ENCODE measurements at regions not wholly inside any gene's neighbourhood (a gene's known extent, or its start where the extent isn't known, plus 50 kb on each side); places are given as distances from the start of the nearest gene placed in this dataset.

DNA sequence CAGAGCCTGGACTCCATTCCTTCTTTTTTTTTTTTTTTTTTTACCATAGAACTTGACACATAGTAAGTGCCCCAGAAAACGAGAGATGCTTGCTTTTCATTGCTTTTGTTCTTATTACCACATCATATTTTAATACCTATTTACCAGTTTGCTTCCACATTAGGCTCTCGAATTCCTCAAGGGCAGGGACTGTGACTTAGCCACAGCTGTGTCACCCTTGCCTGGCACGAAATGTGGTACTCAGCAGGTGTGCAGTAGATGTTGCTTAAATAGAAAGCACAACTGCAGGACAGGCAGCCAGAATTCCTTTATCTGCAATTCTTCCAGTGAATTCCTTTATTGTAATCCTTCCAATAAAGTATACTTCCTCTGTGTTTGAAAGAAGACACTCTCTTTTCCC lies 393.0 kb downstream of the HAPSTR1 start:
- no peaks in the 10 kb centered on the region for H3K27me3 ChIP-seq (ENCODE audit: insufficient read depth, low read length)
- H3K4me1 ChIP-seq (ENCODE audit: insufficient read depth, low read length): no peaks in the 10 kb centered on the region
- intact Hi-C loops (cut with micrococcal nuclease): no loop called here
- H3K4me3 ChIP-seq (ENCODE audit: low read length in 2 of 2): no peak overlapping the region
- CTCF ChIA-PET (ENCODE audit: partially characterized antibody): no interaction called here
- H3K4me3 Mint-ChIP-seq: no peak overlapping the region
- H3K27me3 Mint-ChIP-seq: peaks cover 0 to 1% of the 10 kb centered on the region in 2 donors
- H3K27ac Mint-ChIP-seq: no peak overlapping the region
- no peak for DNase-seq
- H3K27ac ChIP-seq (ENCODE audit: low read depth, low read length): no peak overlapping the region
- no peaks in the 10 kb centered on the region for H3K36me3 Mint-ChIP-seq
- no peaks in the 10 kb centered on the region for H3K4me1 Mint-ChIP-seq
- no peaks in the 10 kb centered on the region for H3K9me3 ChIP-seq (ENCODE audit: control insufficient read depth in 1 of 2, low read length in 2 of 2)
- peaks cover 0 to 8% (median 2%) of the 10 kb centered on the region in 8 donors for H3K9me3 Mint-ChIP-seq
- no peaks in the 10 kb centered on the region for H3K36me3 ChIP-seq (ENCODE audit: insufficient read depth, low read length)
- POLR2A ChIA-PET (ENCODE audit: partially characterized antibody): no interaction called here

DNA sequence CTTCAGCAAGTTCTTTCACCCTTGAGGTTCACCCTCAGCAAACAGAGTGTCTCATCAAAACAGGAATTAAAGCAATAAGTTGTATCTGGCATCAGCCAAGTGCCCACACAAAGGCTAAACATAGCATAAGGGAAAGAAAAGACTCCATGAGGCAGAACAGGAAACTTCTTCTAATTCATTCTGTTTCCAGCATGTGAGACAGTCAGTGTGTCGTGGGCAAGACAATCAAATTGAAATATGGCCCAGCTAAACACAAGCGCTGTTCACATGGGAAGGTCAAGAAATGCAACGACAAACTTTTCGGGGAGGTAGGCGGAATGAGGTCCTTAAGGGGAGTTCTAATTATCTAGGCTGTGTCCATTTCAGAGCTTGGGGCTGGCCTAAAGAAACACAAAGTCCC lies 393.4 kb downstream of the HAPSTR1 start:
- Histone ChIP-seq H3K4me3 (ENCODE audit: low read length in 2 of 2) (no peak overlapping the region), H3K27ac (ENCODE audit: low read depth, low read length) (no peak overlapping the region), H3K27me3 (ENCODE audit: insufficient read depth, low read length) (no peaks in the 10 kb centered on the region), H3K4me1 (ENCODE audit: insufficient read depth, low read length) (no peaks in the 10 kb centered on the region), H3K36me3 (ENCODE audit: insufficient read depth, low read length) (no peaks in the 10 kb centered on the region), H3K9me3 (ENCODE audit: control insufficient read depth in 1 of 2, low read length in 2 of 2) (no peaks in the 10 kb centered on the region)
- H3K4me3 Mint-ChIP-seq: no peak overlapping the region
- H3K27ac Mint-ChIP-seq: no peak overlapping the region
- ChIA-PET CTCF (ENCODE audit: partially characterized antibody) (no interaction called here), POLR2A (ENCODE audit: partially characterized antibody) (no interaction called here)
- no peak for DNase-seq
- peaks cover 0 to 1% of the 10 kb centered on the region in 2 donors for H3K27me3 Mint-ChIP-seq
- H3K4me1 Mint-ChIP-seq: no peaks in the 10 kb centered on the region
- no peaks in the 10 kb centered on the region for H3K36me3 Mint-ChIP-seq
- peaks cover 0 to 8% (median 2%) of the 10 kb centered on the region in 8 donors for H3K9me3 Mint-ChIP-seq
- intact Hi-C loops (cut with micrococcal nuclease): no loop called here

GRCh38 chr16:9489835-9490467 lies 398.5 kb downstream of the HAPSTR1 start:
- no peaks in the 10 kb centered on the region for H3K4me1 Mint-ChIP-seq
- Histone ChIP-seq H3K4me1 (ENCODE audit: insufficient read depth, low read length) (no peaks in the 10 kb centered on the region), H3K27me3 (ENCODE audit: insufficient read depth, low read length) (no peaks in the 10 kb centered on the region), H3K27ac (ENCODE audit: low read depth, low read length) (no peak overlapping the region), H3K36me3 (ENCODE audit: insufficient read depth, low read length) (no peaks in the 10 kb centered on the region), H3K4me3 (ENCODE audit: low read length in 2 of 2) (no peak overlapping the region), H3K9me3 (ENCODE audit: control insufficient read depth in 1 of 2, low read length in 2 of 2) (no peaks in the 10 kb centered on the region)
- ChIA-PET CTCF (ENCODE audit: partially characterized antibody) (no interaction called here), POLR2A (ENCODE audit: partially characterized antibody) (no interaction called here)
- DNase-seq: no peak
- intact Hi-C loops (cut with micrococcal nuclease): no loop called here
- no peak overlapping the region for H3K27ac Mint-ChIP-seq
- no peak overlapping the region for H3K4me3 Mint-ChIP-seq
- H3K9me3 Mint-ChIP-seq: peaks cover 0 to 15% (median 4%) of the 10 kb centered on the region in 8 donors
- no peaks in the 10 kb centered on the region for H3K27me3 Mint-ChIP-seq
- no peaks in the 10 kb centered on the region for H3K36me3 Mint-ChIP-seq

DNA sequence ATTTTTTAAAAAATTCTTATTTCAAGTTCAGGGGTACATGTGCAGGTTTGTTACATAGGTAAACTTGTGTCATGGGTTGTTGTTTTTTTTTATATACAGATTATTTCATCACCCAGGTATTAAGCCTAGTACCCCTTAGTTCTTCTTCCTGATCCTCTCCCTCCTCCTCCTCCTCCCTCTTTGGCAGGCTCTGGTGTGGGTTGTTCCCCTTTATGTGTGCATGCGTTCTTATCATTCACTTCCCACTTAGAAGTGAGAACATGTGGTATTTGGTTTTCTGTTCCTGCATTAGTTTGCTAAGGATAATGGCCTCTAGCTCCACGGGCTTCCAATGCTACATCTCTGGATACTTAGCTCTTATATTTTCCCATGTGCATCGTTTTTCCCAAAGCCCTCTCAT lies 404.4 kb downstream of the HAPSTR1 start:
- H3K4me3 Mint-ChIP-seq: no peak overlapping the region
- peaks cover 0 to 2% of the 10 kb centered on the region in 2 donors for H3K27me3 Mint-ChIP-seq
- POLR2A ChIA-PET (ENCODE audit: partially characterized antibody): no interaction called here
- no peak overlapping the region for H3K27ac Mint-ChIP-seq
- CTCF ChIA-PET (ENCODE audit: partially characterized antibody): interaction anchor here (1.0 kb wide), 1 partner anchor 9 kb away, joined by 3 read pairs; no protein-coding TSS in a partner anchor
- H3K36me3 Mint-ChIP-seq: no peaks in the 10 kb centered on the region
- H3K9me3 ChIP-seq (ENCODE audit: control insufficient read depth in 1 of 2, low read length in 2 of 2): no peaks in the 10 kb centered on the region
- intact Hi-C loops (cut with micrococcal nuclease): no loop called here
- H3K27me3 ChIP-seq (ENCODE audit: insufficient read depth, low read length): no peaks in the 10 kb centered on the region
- no peak for DNase-seq
- H3K4me3 ChIP-seq (ENCODE audit: low read length in 2 of 2): no peak overlapping the region
- no peaks in the 10 kb centered on the region for H3K4me1 ChIP-seq (ENCODE audit: insufficient read depth, low read length)
- peaks cover 0 to 14% (median 4%) of the 10 kb centered on the region in 8 donors for H3K9me3 Mint-ChIP-seq
- no peaks in the 10 kb centered on the region for H3K36me3 ChIP-seq (ENCODE audit: insufficient read depth, low read length)
- H3K27ac ChIP-seq (ENCODE audit: low read depth, low read length): no peak overlapping the region
- no peaks in the 10 kb centered on the region for H3K4me1 Mint-ChIP-seq

GRCh38 chr16:9497750-9498149 lies 406.3 kb downstream of the HAPSTR1 start:
- Mint-ChIP-seq H3K36me3 (no peaks in the 10 kb centered on the region), H3K9me3 (peaks cover 0 to 12% (median under 1%) of the 10 kb centered on the region in 8 donors), H3K27ac (no peak overlapping the region), H3K4me3 (no peak overlapping the region), H3K4me1 (no peaks in the 10 kb centered on the region), H3K27me3 (peaks cover 0 to 3% of the 10 kb centered on the region in 2 donors)
- Histone ChIP-seq H3K27ac (ENCODE audit: low read depth, low read length) (no peak overlapping the region), H3K9me3 (ENCODE audit: control insufficient read depth in 1 of 2, low read length in 2 of 2) (no peaks in the 10 kb centered on the region), H3K27me3 (ENCODE audit: insufficient read depth, low read length) (no peaks in the 10 kb centered on the region), H3K4me3 (ENCODE audit: low read length in 2 of 2) (no peak overlapping the region), H3K4me1 (ENCODE audit: insufficient read depth, low read length) (no peaks in the 10 kb centered on the region), H3K36me3 (ENCODE audit: insufficient read depth, low read length) (no peaks in the 10 kb centered on the region)
- DNase-seq: no peak
- intact Hi-C loops (cut with micrococcal nuclease): no loop called here
- ChIA-PET CTCF (ENCODE audit: partially characterized antibody) (no interaction called here), POLR2A (ENCODE audit: partially characterized antibody) (no interaction called here)

- CTCF ChIA-PET (ENCODE audit: partially characterized antibody): no interaction called here
- H3K4me1 ChIP-seq (ENCODE audit: insufficient read depth, low read length): no peaks in the 10 kb centered on the region
- Mint-ChIP-seq H3K27me3 (peaks cover 0 to 3% of the 10 kb centered on the region in 2 donors), H3K4me1 (no peaks in the 10 kb centered on the region), H3K9me3 (peaks cover 0 to 11% (median under 1%) of the 10 kb centered on the region in 8 donors), H3K27ac (no peak overlapping the region), H3K4me3 (no peak overlapping the region), H3K36me3 (no peaks in the 10 kb centered on the region)
- POLR2A ChIA-PET (ENCODE audit: partially characterized antibody): no interaction called here
- no peak overlapping the region for H3K4me3 ChIP-seq (ENCODE audit: low read length in 2 of 2)
- no peaks in the 10 kb centered on the region for H3K27me3 ChIP-seq (ENCODE audit: insufficient read depth, low read length)
- intact Hi-C loops (cut with micrococcal nuclease): no loop called here
- DNase-seq: no peak
- no peak overlapping the region for H3K27ac ChIP-seq (ENCODE audit: low read depth, low read length)
- no peaks in the 10 kb centered on the region for H3K9me3 ChIP-seq (ENCODE audit: control insufficient read depth in 1 of 2, low read length in 2 of 2)
- H3K36me3 ChIP-seq (ENCODE audit: insufficient read depth, low read length): no peaks in the 10 kb centered on the region
These were observed 408.6 kb downstream of the HAPSTR1 start for GRCh38 chr16:9499941-9500593.

DNA sequence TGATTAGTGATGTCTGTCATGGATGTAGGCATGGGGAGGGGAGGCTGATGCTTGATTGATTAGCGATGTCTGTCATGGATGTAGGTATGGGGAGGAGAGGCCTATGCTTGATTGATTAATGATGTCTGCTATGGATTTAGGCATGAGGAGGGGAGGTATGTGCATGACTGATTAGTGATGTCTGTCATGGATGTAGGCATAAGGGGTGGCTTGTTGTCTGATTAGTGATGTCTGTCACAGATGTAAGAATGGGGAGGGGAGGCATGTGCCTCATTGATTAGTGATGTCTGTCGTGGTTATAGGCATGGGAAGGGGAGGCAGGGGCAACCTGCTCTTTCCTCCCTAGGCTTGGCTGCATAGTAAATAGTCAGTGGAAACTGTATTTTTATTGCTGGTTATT lies 409.4 kb downstream of the HAPSTR1 start:
- Mint-ChIP-seq H3K4me3 (no peak overlapping the region), H3K9me3 (peaks cover 0 to 15% (median 2%) of the 10 kb centered on the region in 8 donors), H3K36me3 (no peaks in the 10 kb centered on the region), H3K27me3 (peaks cover 0 to 3% of the 10 kb centered on the region in 2 donors), H3K27ac (no peak overlapping the region), H3K4me1 (no peaks in the 10 kb centered on the region)
- Histone ChIP-seq H3K4me1 (ENCODE audit: insufficient read depth, low read length) (no peaks in the 10 kb centered on the region), H3K27ac (ENCODE audit: low read depth, low read length) (no peak overlapping the region), H3K4me3 (ENCODE audit: low read length in 2 of 2) (no peak overlapping the region), H3K36me3 (ENCODE audit: insufficient read depth, low read length) (no peaks in the 10 kb centered on the region), H3K9me3 (ENCODE audit: control insufficient read depth in 1 of 2, low read length in 2 of 2) (no peaks in the 10 kb centered on the region), H3K27me3 (ENCODE audit: insufficient read depth, low read length) (no peaks in the 10 kb centered on the region)
- POLR2A ChIA-PET (ENCODE audit: partially characterized antibody): no interaction called here
- no peak for DNase-seq
- intact Hi-C loops (cut with micrococcal nuclease): no loop called here
- CTCF ChIA-PET (ENCODE audit: partially characterized antibody): no interaction called here
